GM21526 (cell line): ENCODE measurements at regions not wholly inside any gene's neighbourhood (a gene's known extent, or its start where the extent isn't known, plus 50 kb on each side); places are given as distances from the start of the nearest gene placed in this dataset.
"Not testable (repeated sequence)": the region's sequence is repeated elsewhere in the genome, so short reads cannot be mapped to it uniquely, and the experiment has no call there.

Experiments
- ATAC-seq: cut with Tn5 transposase; IDR thresholded peaks from one replicate; pipeline ENCODE4 v1.9.1; 2021; ENCODE audit warnings: moderate library complexity; ENCODE audit not compliant: unreplicated experiment, low FRiP score

- not testable (repeated sequence) for ATAC-seq
Measured at GRCh38 chr2:131668794-131669540, 141.3 kb downstream of the CCDC74A start.

GRCh38 chr2:131671841-131672470 is 144.3 kb downstream of the CCDC74A start:
- not testable (repeated sequence) for ATAC-seq

- ATAC-seq, result peak; percentile 89
Measured at GRCh38 chr2:131672471-131673399, 145.0 kb downstream of the CCDC74A start.

- peak; percentile 92 for ATAC-seq
Measured at GRCh38 chr2:131673400-131674173, 145.9 kb downstream of the CCDC74A start.

- ATAC-seq, result no peak
Measured at GRCh38 chr2:131674174-131674507, 146.5 kb downstream of the CCDC74A start.

GRCh38 chr2:131681611-131682121 is 154.0 kb downstream of the CCDC74A start:
- peak; percentile 2 for ATAC-seq

- ATAC-seq, result peak; percentile 99
Measured at GRCh38 chr2:131682122-131682944, 154.6 kb downstream of the CCDC74A start.

- peak; percentile 44 for ATAC-seq
Measured at GRCh38 chr2:131682945-131683330, 155.2 kb downstream of the CCDC74A start.

GRCh38 chr2:131684631-131685316 is 157.1 kb downstream of the CCDC74A start:
- not testable (repeated sequence) for ATAC-seq

- not testable (repeated sequence) for ATAC-seq
Measured at GRCh38 chr2:131686164-131686893, 158.6 kb downstream of the CCDC74A start.

- ATAC-seq, result not testable (repeated sequence)
Measured at GRCh38 chr2:131686894-131687238, 159.2 kb downstream of the CCDC74A start.

- ATAC-seq, result not testable (repeated sequence)
Measured at GRCh38 chr2:131689066-131689465, 161.4 kb downstream of the CCDC74A start.

GRCh38 chr2:131711268-131711667 is 183.6 kb downstream of the CCDC74A start:
- ATAC-seq, result not testable (repeated sequence)

GRCh38 chr2:131717907-131718306 is 190.2 kb downstream of the CCDC74A start:
- not testable (repeated sequence) for ATAC-seq

- not testable (repeated sequence) for ATAC-seq
Measured at GRCh38 chr2:131721163-131721562, 193.5 kb downstream of the CCDC74A start.

- not testable (repeated sequence) for ATAC-seq
Measured at GRCh38 chr2:131722256-131722655, 194.6 kb downstream of the CCDC74A start.

GRCh38 chr2:131724019-131724418 is 196.3 kb downstream of the CCDC74A start:
- no peak for ATAC-seq

- not testable (repeated sequence) for ATAC-seq
Measured at GRCh38 chr2:131728451-131728850, 200.8 kb downstream of the CCDC74A start.
